ENCODE measurements at regions not wholly inside any gene's neighbourhood (a gene's known extent, or its start where the extent isn't known, plus 50 kb on each side); places are given as distances from the start of the nearest gene placed in this dataset.

GRCh38 chr3:117264204-117264994 is 554.8 kb downstream of the TUSC7 start:
- Histone ChIP-seq H3K27ac (no peak overlapping the region), H3K4me1 (no peaks in the 10 kb centered on the region), H3K9me3 (no peaks in the 10 kb centered on the region), H3K36me3 (no peaks in the 10 kb centered on the region), H3K4me3 (no peak overlapping the region), H3K27me3 (ENCODE audit: low read depth) (no peaks in the 10 kb centered on the region)
- ATAC-seq, result no peak
- DNase-seq, result no peak
- intact Hi-C loops (cut with DNase I), result no loop called here
- no peak for TF ChIP-seq CTCF (IDR thresholded peaks at IDR 0.05)

- intact Hi-C loops (cut with DNase I), result no loop called here
- H3K9me3 ChIP-seq, result no peaks in the 10 kb centered on the region
- no peaks in the 10 kb centered on the region for H3K36me3 ChIP-seq
- TF ChIP-seq CTCF (IDR thresholded peaks at IDR 0.05), result no peak
- H3K27ac ChIP-seq, result no peak overlapping the region
- DNase-seq (no peak), ATAC-seq (no peak)
- H3K4me1 ChIP-seq, result no peaks in the 10 kb centered on the region
- no peaks in the 10 kb centered on the region for H3K27me3 ChIP-seq (ENCODE audit: low read depth)
- no peak overlapping the region for H3K4me3 ChIP-seq
Measured at GRCh38 chr3:117266806-117267205, 557.2 kb downstream of the TUSC7 start.

GRCh38 chr3:117268318-117268717 is 558.7 kb downstream of the TUSC7 start:
- intact Hi-C loops (cut with DNase I), result no loop called here
- H3K4me3 ChIP-seq, result no peak overlapping the region
- H3K27ac ChIP-seq, result no peak overlapping the region
- no peaks in the 10 kb centered on the region for H3K36me3 ChIP-seq
- ATAC-seq, result no peak
- no peak for TF ChIP-seq CTCF (IDR thresholded peaks at IDR 0.05)
- no peaks in the 10 kb centered on the region for H3K9me3 ChIP-seq
- no peaks in the 10 kb centered on the region for H3K4me1 ChIP-seq
- H3K27me3 ChIP-seq (ENCODE audit: low read depth), result no peaks in the 10 kb centered on the region
- no peak for DNase-seq

- no peaks in the 10 kb centered on the region for H3K27me3 ChIP-seq (ENCODE audit: low read depth)
- no peak for TF ChIP-seq CTCF (IDR thresholded peaks at IDR 0.05)
- no peaks in the 10 kb centered on the region for H3K36me3 ChIP-seq
- DNase-seq (no peak), ATAC-seq (no peak)
- no peaks in the 10 kb centered on the region for H3K9me3 ChIP-seq
- no peaks in the 10 kb centered on the region for H3K4me1 ChIP-seq
- H3K27ac ChIP-seq, result no peak overlapping the region
- H3K4me3 ChIP-seq, result no peak overlapping the region
- intact Hi-C loops (cut with DNase I), result no loop called here
Measured at GRCh38 chr3:117272274-117272673, 562.7 kb downstream of the TUSC7 start.

DNA sequence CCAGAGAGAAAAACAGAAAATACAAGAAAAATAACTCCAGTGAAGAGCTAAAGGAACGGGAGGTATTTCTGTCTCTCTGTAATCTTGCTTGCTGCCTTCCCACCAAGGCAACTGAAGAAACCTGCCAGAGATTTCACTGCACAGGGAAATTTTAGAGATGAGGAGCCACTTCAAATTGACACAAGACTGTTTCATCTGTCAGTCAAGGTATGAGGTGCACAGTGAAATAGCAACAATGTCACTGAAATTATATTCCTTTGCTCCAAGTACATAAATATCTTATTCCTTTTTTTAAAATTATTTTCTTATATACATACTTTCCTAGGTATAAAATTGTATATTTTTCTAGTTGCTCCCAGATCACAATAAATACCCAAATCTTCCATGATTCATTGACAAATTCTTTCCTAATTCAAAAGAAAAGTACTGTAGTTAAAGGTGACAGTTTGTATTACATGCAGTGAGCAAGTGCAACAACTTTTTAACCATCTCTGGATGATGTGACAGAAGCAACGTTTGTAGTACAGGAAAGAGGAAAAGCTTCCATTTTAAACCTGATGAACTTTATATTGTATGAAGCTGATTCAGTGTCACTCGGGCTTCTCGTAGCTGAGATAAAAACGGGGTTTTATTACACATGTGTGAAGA is 563.4 kb downstream of the TUSC7 start:
- Histone ChIP-seq H3K36me3 (no peaks in the 10 kb centered on the region), H3K4me3 (no peak overlapping the region), H3K27ac (no peak overlapping the region), H3K4me1 (no peaks in the 10 kb centered on the region), H3K9me3 (no peaks in the 10 kb centered on the region), H3K27me3 (ENCODE audit: low read depth) (no peaks in the 10 kb centered on the region)
- intact Hi-C loops (cut with DNase I), result no loop called here
- DNase-seq (no peak), ATAC-seq (no peak)
- no peak for TF ChIP-seq CTCF (IDR thresholded peaks at IDR 0.05)

Data from lower lobe of right lung (tissue), 2 donors.